ENCODE measurements at regions not wholly inside any gene's neighbourhood (a gene's known extent, or its start where the extent isn't known, plus 50 kb on each side); places are given as distances from the start of the nearest gene placed in this dataset.

- CTCF ChIA-PET = interaction anchor here (1.3 kb wide), 1 partner anchor 13 kb away, joined by 3 read pairs; no protein-coding TSS in a partner anchor
- no peak for TF ChIP-seq CTCF (IDR thresholded peaks at IDR 0.05; ENCODE audit: insufficient read depth, low read length, missing control alignments)
- DNase-seq (ENCODE audit: low read depth, low spot score) = no peak
- no peak overlapping the region for H3K4me3 ChIP-seq (ENCODE audit: low read depth, low read length)
- POLR2A ChIA-PET = no interaction called here
Observed at GRCh38 chr1:59180735-59181134, 116.2 kb upstream of the FGGY start.

- no peak for DNase-seq (ENCODE audit: low read depth, low spot score)
- ChIA-PET POLR2A (no interaction called here), CTCF (no interaction called here)
- H3K4me3 ChIP-seq (ENCODE audit: low read depth, low read length) = no peak overlapping the region
- no peak for TF ChIP-seq CTCF (IDR thresholded peaks at IDR 0.05; ENCODE audit: insufficient read depth, low read length, missing control alignments)
Observed at GRCh38 chr1:59183749-59184317, 113.1 kb upstream of the FGGY start.

- no peak for TF ChIP-seq CTCF (IDR thresholded peaks at IDR 0.05; ENCODE audit: insufficient read depth, low read length, missing control alignments)
- CTCF ChIA-PET = no interaction called here
- DNase-seq (ENCODE audit: low read depth, low spot score) = no peak
- no peak overlapping the region for H3K4me3 ChIP-seq (ENCODE audit: low read depth, low read length)
- POLR2A ChIA-PET = no interaction called here
Observed at GRCh38 chr1:59184365-59184905, 112.5 kb upstream of the FGGY start.

GRCh38 chr1:59185163-59185860 lies 111.6 kb upstream of the FGGY start:
- ChIA-PET POLR2A (no interaction called here), CTCF (interaction anchor here (0.6 kb wide), 1 partner anchor 39 kb away, joined by 3 read pairs; no protein-coding TSS in a partner anchor)
- no peak for DNase-seq (ENCODE audit: low read depth, low spot score)
- no peak for TF ChIP-seq CTCF (IDR thresholded peaks at IDR 0.05; ENCODE audit: insufficient read depth, low read length, missing control alignments)
- no peak overlapping the region for H3K4me3 ChIP-seq (ENCODE audit: low read depth, low read length)

GRCh38 chr1:59186656-59187055 lies 110.2 kb upstream of the FGGY start:
- DNase-seq (ENCODE audit: low read depth, low spot score) = peak; percentile 44
- peak; percentile 3 for TF ChIP-seq CTCF (IDR thresholded peaks at IDR 0.05; ENCODE audit: insufficient read depth, low read length, missing control alignments)
- CTCF ChIA-PET = interaction anchor here (0.8 to 1.2 kb wide), 4 partner anchors 8 to 402 kb away, joined by 3 to 4 read pairs (median 3); partner anchors contain the start of gene JUN
- POLR2A ChIA-PET = interaction anchor here (0.8 to 0.9 kb wide), 3 partner anchors 181 to 403 kb away, joined by 3 to 4 read pairs (median 3); partner anchors contain the start of gene JUN
- no peak overlapping the region for H3K4me3 ChIP-seq (ENCODE audit: low read depth, low read length)
